A549 (cell line): ENCODE measurements at regions not wholly inside any gene's neighbourhood (a gene's known extent, or its start where the extent isn't known, plus 50 kb on each side); places are given as distances from the start of the nearest gene placed in this dataset.
"Not testable (repeated sequence)": the region's sequence is repeated elsewhere in the genome, so short reads cannot be mapped to it uniquely, and the experiment has no call there.

Experiments
- ATAC-seq, 2 experiments: fragments of 200-7000 bp in 1 of 2; fragments of >200 bp in 1 of 2; cut with Nextera tagmentation in 1 of 2; cut with Tn5 transposase in 1 of 2; 3 replicates each; pipeline versions ENCODE4 v1.8.0 to v1.9.1; 2018 to 2020; ENCODE audit warnings: mild to moderate bottlenecking in 1 of 2, moderate library complexity in 1 of 2
- CTCF ChIA-PET: fragments of 300-600 bp; sonication (Branson Sonifier 250); formaldehyde crosslinking; extraction: SDS; loops from one replicate; lab custom pipeline; 2021; ENCODE audit warnings: antibody characterized with exemption, inconsistent platforms; lab: Yijun Ruan, JAX
- POLR2A ChIA-PET: fragments of 350-600 bp; formaldehyde crosslinking; extraction: SDS; loops from one replicate; lab custom pipeline; 2021; ENCODE audit warnings: antibody characterized with exemption, inconsistent platforms; lab: Yijun Ruan, JAX
- DNase-seq, 2 experiments: peaks; one replicate each; pipeline versions ENCODE4 v3.0.0 to v3.0.0-alpha.2; 2011 to 2016; ENCODE audit warnings: low read depth in 1 of 2, low spot score in 1 of 2
- FAIRE-seq: peaks from 2 replicates; lab custom pipeline; 2011; peaks lifted over from hg19 to GRCh38; lab: Jason Lieb, UNC
- H3K27ac ChIP-seq, 2 experiments: fragments of >200 bp; sonication (Bioruptor Twin); formaldehyde crosslinking; 3 replicates each; pipeline ENCODE4 v1.5.1; 2016 to 2017
- H3K4me1 ChIP-seq: fragments of >200 bp; sonication (Bioruptor Twin); formaldehyde crosslinking; 3 replicates; pipeline ENCODE4 v1.6.1; 2016
- H3K4me2 ChIP-seq: fragments of >200 bp; sonication (Bioruptor Twin); formaldehyde crosslinking; 3 replicates; pipeline ENCODE4 v1.6.1; 2016
- H3K4me3 ChIP-seq: fragments of >200 bp; sonication (Bioruptor Twin); formaldehyde crosslinking; 3 replicates; pipeline ENCODE4 v1.5.1; 2016
- H3K9me3 ChIP-seq: fragments of >200 bp; sonication (Bioruptor Twin); formaldehyde crosslinking; 3 replicates; pipeline ENCODE4 v1.6.1; 2016
- ATOH8 ChIP-seq: fragments of 250-450 bp; sonication (Bioruptor Pico); IDR thresholded peaks from 2 replicates; pipeline ENCODE4 v1.5.0; 2020; ENCODE audit warnings: low read depth, mild to moderate bottlenecking, moderate library complexity
- CBX8 ChIP-seq: fragments of 200-600 bp; sonication (generic); IDR thresholded peaks from 2 replicates; pipeline ENCODE4 v1.6.1; 2016
- CEBPB ChIP-seq, 2 experiments: fragments of >200 bp in 1 of 2; sonication (Bioruptor Twin) in 1 of 2; formaldehyde crosslinking in 1 of 2; IDR thresholded peaks; 2 replicates each; pipeline ENCODE4 v1.6.1; 2012 to 2016
- CHD2 ChIP-seq: fragments of 150-350 bp; IDR thresholded peaks from 2 replicates; pipeline ENCODE4 v1.6.1; 2014; ENCODE audit warnings: low read length; ENCODE audit not compliant: partially characterized antibody
- EHF ChIP-seq: fragments of 250-450 bp; sonication (Bioruptor Pico); IDR thresholded peaks from 2 replicates; pipeline ENCODE4 v1.5.0; 2020; ENCODE audit warnings: mild to moderate bottlenecking
- ELK1 ChIP-seq: fragments of 150-350 bp; IDR thresholded peaks from 2 replicates; pipeline ENCODE4 v1.6.1; 2014; ENCODE audit warnings: low read depth, mild to moderate bottlenecking, low read length
- ESRRA ChIP-seq: fragments of 150-350 bp; IDR thresholded peaks from 2 replicates; pipeline ENCODE4 v1.6.1; 2014; ENCODE audit warnings: mild to moderate bottlenecking, low read length, borderline replicate concordance
- FOSL2 ChIP-seq, 2 experiments: fragments of 450-650 bp in 1 of 2; fragments of >200 bp in 1 of 2; sonication (Bioruptor Twin) in 1 of 2; formaldehyde crosslinking; IDR thresholded peaks; 2 replicates each; pipeline versions ENCODE4 v1.5.0 to v1.6.1; 2016 to 2020; ENCODE audit warnings: mild to moderate bottlenecking in 1 of 2, moderate library complexity in 1 of 2
- FOXS1 ChIP-seq: fragments of 250-450 bp; sonication (Bioruptor Pico); IDR thresholded peaks from 2 replicates; pipeline ENCODE4 v1.5.0; 2020; ENCODE audit warnings: mild to moderate bottlenecking, moderate library complexity
- GATA3 ChIP-seq: IDR thresholded peaks from 2 replicates; pipeline ENCODE4 v1.6.1; 2012; ENCODE audit warnings: borderline replicate concordance
- HEYL ChIP-seq: fragments of 250-450 bp; sonication (Bioruptor Pico); IDR thresholded peaks from 2 replicates; pipeline ENCODE4 v1.8.0; 2021; ENCODE audit warnings: mild to moderate bottlenecking, moderate library complexity
- JUNB ChIP-seq: fragments of >200 bp; sonication (Bioruptor Twin); formaldehyde crosslinking; IDR thresholded peaks from 2 replicates; pipeline ENCODE4 v1.6.1; 2016
- MAZ ChIP-seq: fragments of 150-350 bp; IDR thresholded peaks from 2 replicates; pipeline ENCODE4 v1.6.1; 2014; ENCODE audit warnings: antibody characterized with exemption, low read depth, low read length, borderline replicate concordance
- NFE2L2 ChIP-seq: fragments of 150-350 bp; conservative IDR thresholded peaks from 2 replicates; pipeline ENCODE4 v1.6.1; 2014; ENCODE audit warnings: low read length
- PHF8 ChIP-seq: fragments of 200-600 bp; sonication (generic); IDR thresholded peaks from 2 replicates; pipeline ENCODE4 v1.6.1; 2016; ENCODE audit warnings: low read depth, mild to moderate bottlenecking, antibody characterized with exemption, moderate library complexity, borderline replicate concordance
- POLR2A ChIP-seq: IDR thresholded peaks from 2 replicates; pipeline ENCODE4 v1.6.1; 2012; ENCODE audit warnings: mild to moderate bottlenecking, low read length
- POLR2AphosphoS2 ChIP-seq: conservative IDR thresholded peaks from 2 replicates; pipeline ENCODE4 v1.6.1; 2012; ENCODE audit warnings: low read length, improper control_type of control experiment, inconsistent platforms
- RARB ChIP-seq: fragments of 250-450 bp; sonication (Bioruptor Pico); IDR thresholded peaks from 2 replicates; pipeline ENCODE4 v1.8.0; 2021; ENCODE audit warnings: mild to moderate bottlenecking, moderate library complexity
- SREBF2 ChIP-seq: fragments of 450-650 bp; IDR thresholded peaks from 2 replicates; pipeline ENCODE4 v1.6.1; 2014; ENCODE audit warnings: mild to moderate bottlenecking, moderate library complexity
- TFCP2L1 ChIP-seq: fragments of 250-450 bp; sonication (Bioruptor Pico); IDR thresholded peaks from 2 replicates; pipeline ENCODE4 v1.5.0; 2021; ENCODE audit warnings: mild to moderate bottlenecking
- ZC3H11A ChIP-seq: fragments of 450-650 bp; IDR thresholded peaks from 2 replicates; pipeline ENCODE4 v1.6.1; 2014; ENCODE audit warnings: antibody characterized with exemption, mild to moderate bottlenecking
- WGBS: methylation state at CpG from one replicate; pipeline ENCODE4 v1.1.6; 2017; ENCODE audit errors: missing lambda C conversion rate; 5-methylcytosine and 5-hydroxymethylcytosine counted together
- TF ChIP-seq, protein P1 (sequence below): fragments of >200 bp; sonication (Bioruptor Twin); formaldehyde crosslinking; IDR thresholded peaks from 3 replicates; pipeline ENCODE4 v1.6.1; 2016
- TF ChIP-seq, protein P2 (sequence below): fragments of 450-650 bp; IDR thresholded peaks from 2 replicates; pipeline ENCODE4 v1.6.1; 2014; ENCODE audit warnings: antibody characterized with exemption
- TF ChIP-seq, protein P3 (sequence below): fragments of >200 bp; sonication (Bioruptor Twin); formaldehyde crosslinking; IDR thresholded peaks from 2 replicates; pipeline ENCODE4 v1.6.1; 2016
- TF ChIP-seq, protein P4 (sequence below): IDR thresholded peaks from 2 replicates; pipeline ENCODE4 v1.6.1; 2012

GRCh38 chr12:131511803-131512561 lies 198.9 kb upstream of the SFSWAP start:
- ChIA-PET CTCF (no interaction called here), POLR2A (no interaction called here)
- Histone ChIP-seq H3K4me2 (no peak overlapping the region), H3K9me3 (no peaks in the 10 kb centered on the region; the same call in 2 of the 3 replicates), H3K4me3 (no peak overlapping the region), H3K4me1 (no peaks in the 10 kb centered on the region), H3K27ac (no peak overlapping the region)
- FAIRE-seq (no peak), ATAC-seq (no peak; a peak in 2 of 6 replicates), DNase-seq (no peak)
- WGBS: 81% methylated on average over 11 of the region's 11 CpGs
- no peak for TF ChIP-seq CHD2
- TF ChIP-seq ZC3H11A: no peak
- no peak for TF ChIP-seq GATA3
- TF ChIP-seq FOSL2 (IDR thresholded peaks at IDR 0.05): no peak
- TF ChIP-seq FOSL2 (CRISPR knock-in tag; IDR thresholded peaks at IDR 0.05): no peak
- no peak for TF ChIP-seq RARB (CRISPR knock-in tag)
- TF ChIP-seq EHF (CRISPR knock-in tag): no peak
- TF ChIP-seq, protein P1, sequence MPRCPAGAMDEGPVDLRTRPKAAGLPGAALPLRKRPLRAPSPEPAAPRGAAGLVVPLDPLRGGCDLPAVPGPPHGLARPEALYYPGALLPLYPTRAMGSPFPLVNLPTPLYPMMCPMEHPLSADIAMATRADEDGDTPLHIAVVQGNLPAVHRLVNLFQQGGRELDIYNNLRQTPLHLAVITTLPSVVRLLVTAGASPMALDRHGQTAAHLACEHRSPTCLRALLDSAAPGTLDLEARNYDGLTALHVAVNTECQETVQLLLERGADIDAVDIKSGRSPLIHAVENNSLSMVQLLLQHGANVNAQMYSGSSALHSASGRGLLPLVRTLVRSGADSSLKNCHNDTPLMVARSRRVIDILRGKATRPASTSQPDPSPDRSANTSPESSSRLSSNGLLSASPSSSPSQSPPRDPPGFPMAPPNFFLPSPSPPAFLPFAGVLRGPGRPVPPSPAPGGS: no peak
- TF ChIP-seq JUNB: no peak
- TF ChIP-seq, protein P2, sequence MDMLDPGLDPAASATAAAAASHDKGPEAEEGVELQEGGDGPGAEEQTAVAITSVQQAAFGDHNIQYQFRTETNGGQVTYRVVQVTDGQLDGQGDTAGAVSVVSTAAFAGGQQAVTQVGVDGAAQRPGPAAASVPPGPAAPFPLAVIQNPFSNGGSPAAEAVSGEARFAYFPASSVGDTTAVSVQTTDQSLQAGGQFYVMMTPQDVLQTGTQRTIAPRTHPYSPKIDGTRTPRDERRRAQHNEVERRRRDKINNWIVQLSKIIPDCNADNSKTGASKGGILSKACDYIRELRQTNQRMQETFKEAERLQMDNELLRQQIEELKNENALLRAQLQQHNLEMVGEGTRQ: no peak
- TF ChIP-seq PHF8: no peak
- TF ChIP-seq CBX8: no peak
- TF ChIP-seq, protein P3, sequence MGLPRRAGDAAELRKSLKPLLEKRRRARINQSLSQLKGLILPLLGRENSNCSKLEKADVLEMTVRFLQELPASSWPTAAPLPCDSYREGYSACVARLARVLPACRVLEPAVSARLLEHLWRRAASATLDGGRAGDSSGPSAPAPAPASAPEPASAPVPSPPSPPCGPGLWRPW: no peak

DNA sequence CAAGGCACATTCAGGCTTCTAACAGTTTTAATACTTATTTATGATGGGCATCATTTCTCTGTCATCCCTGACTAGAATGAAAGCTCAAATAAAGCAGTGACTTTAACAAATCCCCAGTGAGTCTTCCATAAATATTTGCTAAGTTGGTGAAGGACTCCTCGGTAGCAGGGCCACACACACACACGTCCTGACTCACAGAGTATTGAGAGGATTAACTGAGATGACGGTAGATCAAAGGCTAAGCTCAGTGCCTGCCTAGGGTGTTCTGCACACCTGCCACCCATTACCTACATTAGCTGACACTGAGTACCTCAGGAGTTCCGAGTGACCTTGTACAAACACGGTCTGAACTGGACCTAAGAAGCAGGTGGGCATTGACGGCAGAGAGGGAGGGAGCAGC lies 197.3 kb upstream of the SFSWAP start:
- CTCF ChIA-PET: no interaction called here
- POLR2A ChIA-PET: no interaction called here
- 33% methylated on average over 6 of the region's 6 CpGs for WGBS
- Histone ChIP-seq H3K4me3 (no peak overlapping the region), H3K9me3 (peaks cover 6% of the 10 kb centered on the region; the same call in 1 of the 3 replicates), H3K4me2 (no peak overlapping the region), H3K4me1 (no peaks in the 10 kb centered on the region), H3K27ac (no peak overlapping the region)
- ATAC-seq: no peak
- FAIRE-seq: no peak
- TF ChIP-seq, protein P1: no peak
- TF ChIP-seq POLR2A: no peak
- TF ChIP-seq, protein P4, sequence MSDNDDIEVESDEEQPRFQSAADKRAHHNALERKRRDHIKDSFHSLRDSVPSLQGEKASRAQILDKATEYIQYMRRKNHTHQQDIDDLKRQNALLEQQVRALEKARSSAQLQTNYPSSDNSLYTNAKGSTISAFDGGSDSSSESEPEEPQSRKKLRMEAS: no peak
- no peak for TF ChIP-seq POLR2AphosphoS2
- TF ChIP-seq ESRRA: no peak
- no peak for TF ChIP-seq GATA3
- DNase-seq: no peak

DNA sequence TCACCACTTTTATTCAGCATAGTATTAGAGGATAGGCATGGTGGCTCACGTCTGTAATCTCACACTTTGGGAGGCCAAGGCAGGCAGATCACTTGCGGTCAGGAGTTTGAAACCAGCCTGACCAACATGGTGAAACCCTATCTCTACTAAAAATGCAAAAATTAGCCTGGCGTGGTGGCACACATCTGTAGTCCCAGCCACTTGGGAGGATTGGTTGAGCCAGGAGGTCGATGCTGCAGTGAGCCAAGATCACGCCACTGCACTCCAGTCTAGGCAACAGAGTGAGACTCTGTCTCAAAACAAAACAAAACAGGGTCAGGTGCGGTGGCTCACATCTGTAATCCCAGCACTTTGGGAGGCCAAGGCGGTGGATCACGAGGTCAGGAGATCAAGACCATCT lies 190.3 kb upstream of the SFSWAP start:
- H3K4me1 ChIP-seq, FAIRE-seq, H3K4me3 ChIP-seq, DNase-seq, POLR2A ChIA-PET, H3K4me2 ChIP-seq, ATAC-seq, CTCF ChIA-PET, H3K27ac ChIP-seq, H3K9me3 ChIP-seq: not testable (repeated sequence)
- 42% methylated on average over 8 of the region's 8 CpGs for WGBS

DNA sequence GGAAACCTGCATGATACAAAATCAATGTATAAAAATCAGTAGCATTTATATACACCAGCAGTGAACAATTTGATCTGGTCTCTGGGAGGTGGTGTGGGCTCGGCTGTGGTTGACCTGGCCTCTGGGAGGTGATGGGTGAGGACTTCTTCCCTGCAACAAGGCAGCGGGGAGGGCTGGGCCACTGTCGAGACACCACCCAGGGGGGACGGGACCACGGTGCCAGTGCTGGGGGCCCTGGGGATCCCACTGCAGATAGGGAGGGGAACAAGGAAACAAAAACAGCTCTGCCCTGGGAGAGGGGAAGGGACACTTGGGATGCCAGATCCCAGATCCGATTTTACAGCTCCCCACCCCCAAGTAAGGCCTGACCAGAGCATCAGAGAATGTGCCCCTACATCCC lies 189.6 kb upstream of the SFSWAP start:
- H3K4me3 ChIP-seq: no peak overlapping the region
- CTCF ChIA-PET: no interaction called here
- no peak for ATAC-seq
- WGBS: 22% methylated on average over 6 of the region's 6 CpGs
- FAIRE-seq: no peak
- DNase-seq: no peak
- no peak overlapping the region for H3K27ac ChIP-seq
- H3K4me1 ChIP-seq: no peaks in the 10 kb centered on the region
- POLR2A ChIA-PET: no interaction called here
- H3K9me3 ChIP-seq: peaks cover 6% of the 10 kb centered on the region; the same call in 1 of the 3 replicates
- no peak overlapping the region for H3K4me2 ChIP-seq
- TF ChIP-seq MAZ (no peak), ZC3H11A (no peak), FOXS1 (CRISPR knock-in tag) (no peak), CEBPB (IDR thresholded peaks at IDR 0.05) (no peak), PHF8 (no peak), NFE2L2 (no peak), SREBF2 (no peak), TFCP2L1 (CRISPR knock-in tag) (no peak), ATOH8 (CRISPR knock-in tag) (no peak), ELK1 (no peak), HEYL (no peak)
- TF ChIP-seq, all 56 proteins: peak for 0
